Astrocyte of the hippocampus (primary cell): ENCODE measurements at regions not wholly inside any gene's neighbourhood (a gene's known extent, or its start where the extent isn't known, plus 50 kb on each side); places are given as distances from the start of the nearest gene placed in this dataset.
"Not testable (repeated sequence)": the region's sequence is repeated elsewhere in the genome, so short reads cannot be mapped to it uniquely, and the experiment has no call there.

ENCODE experiments used
- DNase-seq: peaks from one replicate; pipeline ENCODE4 v3.0.0; 2011; ENCODE audit warnings: low read depth, low spot score

DNA sequence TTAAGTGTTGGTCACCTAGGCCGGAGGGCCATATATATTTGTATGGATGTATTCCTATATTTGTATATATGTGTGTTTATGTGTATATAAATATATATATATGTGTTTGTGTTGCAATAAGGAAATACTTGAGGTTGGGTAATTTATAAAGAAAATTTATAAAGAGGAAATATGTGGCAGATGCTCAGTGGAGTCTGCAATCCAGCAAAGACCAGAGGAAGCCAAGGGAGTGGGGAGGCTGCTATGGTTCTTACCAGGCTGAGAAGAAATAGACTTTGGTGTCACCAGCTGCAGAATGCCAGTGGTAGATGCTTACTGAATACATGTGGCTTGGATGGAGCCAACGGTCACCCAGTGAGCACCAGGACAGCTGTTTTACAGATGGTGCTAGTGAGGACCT lies 97.4 kb upstream of the ELOVL5 start:
- DNase-seq: no peak

- DNase-seq: peak; percentile 33
Measured at GRCh38 chr6:53441761-53442160, 93.0 kb upstream of the ELOVL5 start.

GRCh38 chr6:53441035-53441493 lies 92.3 kb upstream of the ELOVL5 start:
- DNase-seq: no peak

DNA sequence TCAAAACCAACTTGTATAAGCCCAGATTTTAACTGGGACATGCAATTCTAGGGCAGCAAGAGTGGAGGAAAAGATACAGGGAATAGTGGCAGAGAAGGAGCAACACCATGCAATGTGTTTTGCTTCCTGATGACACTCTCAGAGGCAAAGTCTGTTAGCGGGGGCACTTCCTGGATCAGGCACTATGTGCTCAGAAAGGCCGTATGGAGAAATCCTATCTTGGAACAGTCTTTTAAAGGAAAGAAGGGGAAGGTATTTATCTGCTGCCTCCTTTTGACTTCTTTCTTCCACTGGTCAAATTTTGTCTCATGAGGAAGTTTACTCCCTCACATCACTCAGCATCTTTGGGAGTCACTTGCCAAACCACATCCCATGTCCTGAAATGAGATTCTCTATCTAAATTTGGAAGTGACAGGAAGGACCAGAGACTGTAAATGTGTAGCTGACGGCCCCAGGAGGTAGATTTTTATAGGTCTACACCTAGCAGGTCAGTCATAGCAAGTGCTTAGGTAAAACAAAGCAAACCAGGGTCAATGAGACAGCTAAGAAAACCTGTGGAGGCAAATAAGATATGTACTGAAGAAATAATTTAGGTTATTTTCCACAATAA lies 91.7 kb upstream of the ELOVL5 start:
- DNase-seq: no peak

- DNase-seq: peak; percentile 15
Measured at GRCh38 chr6:53439556-53439955, 90.8 kb upstream of the ELOVL5 start.

DNA sequence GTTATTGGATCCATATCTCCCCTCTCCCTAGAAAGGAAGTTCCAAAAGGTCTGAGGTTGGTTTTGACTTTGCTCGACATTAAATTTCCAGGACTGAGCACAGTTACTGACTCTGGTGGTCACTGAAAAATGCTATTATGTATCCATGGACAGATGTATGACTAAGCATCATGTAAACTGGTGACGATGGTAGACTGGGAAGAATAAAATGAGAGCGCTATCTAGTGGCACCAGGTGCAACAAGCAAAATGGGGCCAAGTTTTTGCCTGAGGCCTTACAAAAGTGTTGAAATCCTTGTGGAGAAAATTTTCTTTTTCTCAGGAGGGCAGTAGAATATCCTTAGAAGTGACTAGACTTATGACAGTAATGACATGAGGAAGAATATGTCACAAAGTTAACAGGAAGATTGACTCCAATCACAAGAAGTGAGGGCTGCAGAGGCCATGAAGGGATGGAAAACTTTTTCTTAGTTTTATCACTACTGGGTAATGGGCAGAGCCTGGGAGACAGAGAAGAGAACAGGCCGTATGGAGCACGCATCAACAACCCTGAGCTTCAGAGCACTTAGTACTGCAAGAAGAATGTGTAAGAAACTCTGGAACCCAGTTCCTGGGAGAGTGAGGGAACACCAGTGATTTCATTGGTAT lies 88.9 kb upstream of the ELOVL5 start:
- DNase-seq: peak; percentile 84

DNA sequence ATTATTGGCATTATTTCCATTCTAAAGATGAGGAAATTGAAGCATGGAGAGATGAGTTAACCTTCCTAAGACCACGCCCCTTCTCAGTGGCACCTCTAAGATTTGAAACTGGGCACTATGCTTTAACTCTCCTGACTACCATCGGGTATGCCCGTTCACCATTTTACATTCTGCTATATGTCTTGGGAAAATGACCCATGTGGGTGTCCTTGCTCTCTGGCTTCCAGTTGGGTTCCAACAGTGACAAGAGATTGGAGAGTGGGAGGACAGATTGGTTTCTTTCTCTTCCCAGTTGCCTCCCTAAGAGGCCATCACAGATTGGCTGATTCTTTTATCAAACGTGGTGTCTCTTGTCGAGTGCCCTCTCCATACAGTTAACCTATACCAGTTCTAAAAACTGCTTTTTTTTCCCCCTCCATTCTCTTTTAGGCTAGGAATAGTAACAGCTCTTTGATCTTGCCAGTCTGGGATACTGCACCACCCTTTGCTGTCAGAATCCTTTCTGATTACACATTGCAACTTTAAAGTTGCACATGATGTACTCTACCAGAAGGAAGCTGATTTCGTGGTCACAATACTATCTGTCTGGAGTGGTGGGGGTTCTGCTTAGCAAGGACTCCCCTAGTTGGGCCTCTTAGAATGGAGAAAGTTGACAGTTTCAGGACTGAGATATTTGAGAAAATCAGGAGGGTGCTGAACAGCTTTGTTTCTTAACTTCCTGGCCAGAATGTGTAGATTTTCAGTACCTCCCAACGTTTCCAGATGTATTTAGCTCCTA lies 88.0 kb upstream of the ELOVL5 start:
- peak; percentile 8 for DNase-seq

GRCh38 chr6:53433951-53434285 lies 85.2 kb upstream of the ELOVL5 start:
- no peak for DNase-seq

DNA sequence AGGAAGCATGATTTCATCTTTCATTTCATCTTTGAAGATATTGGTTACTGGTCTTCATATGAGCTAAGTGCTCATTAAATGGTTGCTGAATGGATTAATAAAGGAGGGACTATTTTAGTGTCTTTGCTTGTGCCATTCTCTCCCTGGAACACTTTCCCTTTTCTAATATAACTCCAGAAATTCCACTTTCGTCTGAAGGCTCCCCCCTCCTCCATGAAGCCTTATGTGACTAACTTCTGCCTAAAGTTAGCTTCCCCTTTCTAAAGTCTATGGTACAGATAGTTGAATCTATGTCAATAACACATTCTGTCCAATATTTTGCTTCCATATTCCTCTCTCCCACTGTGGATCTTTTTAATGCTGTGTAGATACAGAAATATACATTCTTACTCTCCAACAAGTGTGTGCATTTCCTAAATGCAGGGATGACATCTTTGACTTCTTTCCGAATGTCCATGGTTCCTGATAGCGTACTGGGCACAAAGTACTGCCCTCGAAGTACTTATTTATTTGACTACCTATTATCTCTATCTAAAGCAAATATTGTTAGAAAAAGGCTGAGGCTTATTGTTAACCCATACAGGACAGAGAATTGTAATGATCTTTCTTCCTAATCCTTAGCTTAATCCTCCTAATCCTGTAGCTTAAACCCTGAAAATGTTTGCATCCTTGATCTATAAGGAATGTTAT lies 84.7 kb upstream of the ELOVL5 start:
- no peak for DNase-seq

DNA sequence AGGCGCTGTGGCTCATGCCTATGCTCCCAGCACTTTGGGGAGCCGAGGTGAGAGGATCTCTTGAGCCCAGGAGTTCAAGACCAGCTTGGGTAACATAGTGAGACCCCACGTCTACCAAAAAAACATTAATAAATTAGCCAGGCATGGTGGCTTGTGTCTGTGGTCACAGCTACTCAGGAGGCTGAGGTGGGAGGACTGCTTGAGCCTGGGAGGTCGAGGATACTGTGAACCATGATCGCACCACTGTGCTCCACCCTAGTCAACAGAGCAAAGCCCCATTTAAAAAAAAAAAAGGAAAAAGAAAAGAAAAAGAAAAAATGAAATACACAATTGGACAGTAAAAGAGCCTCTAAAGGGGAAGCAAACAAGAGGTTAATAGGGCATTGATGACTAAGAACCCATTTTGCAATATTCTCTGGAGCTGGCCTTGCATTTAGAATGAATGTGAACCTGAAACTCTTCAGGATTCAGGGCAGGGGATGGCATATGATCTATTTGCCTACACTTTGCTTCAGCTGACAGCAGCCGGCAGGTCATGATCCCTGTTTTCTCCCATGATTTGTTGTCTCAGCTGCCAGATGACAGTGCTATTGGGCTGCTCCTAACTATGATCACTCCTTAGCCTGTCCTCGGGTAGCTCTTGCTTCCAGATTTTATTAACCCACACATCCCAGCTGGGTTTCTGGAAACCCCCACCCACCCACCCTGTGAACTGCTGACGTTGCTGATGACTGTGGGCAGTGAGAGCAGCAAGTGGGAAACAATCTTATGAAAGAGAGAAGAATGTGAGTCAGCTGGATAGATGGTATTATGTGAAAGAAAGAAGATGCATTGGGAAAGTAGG lies 83.8 kb upstream of the ELOVL5 start:
- peak; percentile 26 for DNase-seq

- DNase-seq: no peak
Measured at GRCh38 chr6:53431704-53432103, 83.0 kb upstream of the ELOVL5 start.

DNA sequence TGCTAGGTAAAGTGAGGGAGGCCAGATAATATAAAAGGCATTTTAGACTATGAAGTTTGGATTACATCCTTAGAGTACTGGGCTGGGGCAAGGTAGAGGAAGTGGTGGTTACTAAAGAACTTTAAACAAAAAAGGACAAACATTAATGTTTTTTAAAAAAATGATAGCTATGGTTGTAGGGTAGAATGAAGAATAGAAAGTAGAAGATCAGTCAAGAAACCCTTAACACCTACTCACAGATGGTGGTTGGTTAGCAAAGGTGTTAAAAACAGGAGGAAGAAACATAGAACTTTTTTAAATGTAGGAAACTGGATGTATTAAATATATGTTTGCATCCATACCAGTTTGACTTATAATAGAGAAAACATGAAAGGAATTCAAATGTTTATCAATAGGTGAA lies 80.7 kb upstream of the ELOVL5 start:
- DNase-seq: no peak

GRCh38 chr6:53428886-53429285 lies 80.1 kb upstream of the ELOVL5 start:
- no peak for DNase-seq

- no peak for DNase-seq
Measured at GRCh38 chr6:53426667-53427270, 78.0 kb upstream of the ELOVL5 start.

DNA sequence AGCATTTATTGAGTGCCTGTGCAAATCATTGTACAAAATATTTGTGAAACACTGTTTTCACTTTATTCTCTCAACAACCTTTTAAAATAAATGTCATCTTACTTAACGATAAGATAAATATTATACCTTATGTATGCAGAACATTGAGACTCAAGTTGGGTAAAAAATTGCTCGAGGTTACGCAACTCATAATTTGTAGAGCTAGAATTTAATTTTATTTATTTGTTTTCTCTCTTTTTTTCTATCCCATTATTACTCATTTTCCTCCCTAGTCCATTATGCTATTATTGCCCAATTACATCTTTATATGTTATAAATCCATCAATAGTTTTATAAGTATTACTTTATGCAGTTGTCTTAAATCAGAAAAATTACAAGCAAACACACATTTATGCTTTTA lies 77.4 kb upstream of the ELOVL5 start:
- DNase-seq: no peak

DNA sequence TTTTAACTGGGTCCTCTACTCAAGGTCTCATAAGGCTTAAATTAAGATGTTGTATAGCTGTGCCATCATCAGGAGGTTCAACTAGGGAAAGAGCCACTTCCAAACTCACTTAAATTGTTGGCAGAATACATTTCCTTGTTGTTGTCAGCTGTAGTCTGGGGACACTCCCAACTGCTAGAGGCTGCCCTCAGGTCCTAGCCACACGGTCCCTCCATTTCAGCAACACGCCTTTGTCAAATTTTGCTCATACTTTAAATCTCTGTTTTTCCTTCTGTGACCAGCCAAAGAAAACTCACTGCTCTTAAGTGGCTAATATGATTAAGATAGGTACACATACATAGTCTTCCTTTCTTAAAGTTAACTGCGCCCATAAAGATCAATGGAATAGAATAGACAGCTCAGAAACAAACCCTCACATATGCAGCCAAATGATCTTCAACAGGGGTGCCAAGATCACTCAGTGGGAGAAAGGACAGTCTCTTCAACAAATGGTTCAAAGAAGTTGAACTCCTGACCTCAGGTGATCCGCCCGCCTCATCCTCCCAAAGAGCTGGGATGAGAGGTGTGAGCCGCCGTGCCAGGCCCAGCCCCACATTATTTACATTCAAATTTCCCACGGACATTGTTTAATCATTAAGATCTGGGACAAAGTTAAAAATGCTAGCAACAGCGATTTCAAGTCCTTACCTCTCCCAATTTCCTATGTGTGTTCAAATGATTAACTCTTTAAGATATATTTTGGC lies 76.4 kb upstream of the ELOVL5 start:
- no peak for DNase-seq

- DNase-seq: no peak
Measured at GRCh38 chr6:53424300-53424699, 75.5 kb upstream of the ELOVL5 start.

DNA sequence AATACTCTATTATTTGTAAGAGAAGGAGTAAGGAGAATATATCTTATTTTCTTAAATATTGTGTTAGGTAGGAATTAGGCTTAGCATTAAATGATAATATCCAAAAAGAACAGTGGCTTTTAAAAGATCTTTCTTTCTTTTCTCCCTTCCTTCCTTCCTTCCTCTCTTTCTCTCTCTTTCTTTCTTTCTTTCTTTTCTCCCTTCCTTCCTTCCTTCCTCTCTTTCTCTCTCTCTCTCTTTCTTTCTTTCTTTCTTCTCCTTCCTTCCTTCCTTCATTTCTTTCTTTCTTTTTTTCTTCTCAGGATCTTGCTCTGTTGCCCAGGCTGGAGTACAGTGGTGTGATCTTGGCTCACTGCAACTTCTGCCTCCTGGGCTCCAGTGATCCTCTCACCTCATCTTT lies 74.8 kb upstream of the ELOVL5 start:
- DNase-seq: not testable (repeated sequence)

DNA sequence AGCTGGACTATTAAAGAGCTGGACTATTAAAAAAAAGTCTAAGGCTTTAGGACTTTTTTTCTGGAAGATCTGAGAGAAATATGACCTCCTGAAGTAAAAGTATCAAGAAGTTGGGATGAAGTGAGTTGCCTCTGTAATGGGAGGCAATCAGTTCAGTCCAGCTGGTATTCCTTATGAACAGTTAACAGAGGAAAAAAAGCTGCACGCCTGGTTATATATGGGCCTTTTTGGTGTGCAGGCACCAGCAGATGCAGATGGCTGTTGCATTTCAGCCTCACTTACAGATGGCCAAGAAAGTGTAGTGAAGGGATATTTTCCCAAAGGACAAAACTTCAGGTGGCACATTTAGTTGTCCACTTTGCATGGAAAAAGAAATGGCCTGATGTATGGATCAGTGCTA lies 70.3 kb upstream of the ELOVL5 start:
- no peak for DNase-seq

- DNase-seq: no peak
Measured at GRCh38 chr6:53418288-53418687, 69.5 kb upstream of the ELOVL5 start.
